A549 (cell line): ENCODE measurements at regions not wholly inside any gene's neighbourhood (a gene's known extent, or its start where the extent isn't known, plus 50 kb on each side); places are given as distances from the start of the nearest gene placed in this dataset.

Source experiments
- ATAC-seq, 2 experiments: fragments of 200-7000 bp in 1 of 2; fragments of >200 bp in 1 of 2; cut with Nextera tagmentation in 1 of 2; cut with Tn5 transposase in 1 of 2; 3 replicates each; pipeline versions ENCODE4 v1.8.0 to v1.9.1; 2018 to 2020; ENCODE audit warnings: mild to moderate bottlenecking in 1 of 2, moderate library complexity in 1 of 2
- CTCF ChIA-PET: fragments of 300-600 bp; sonication (Branson Sonifier 250); formaldehyde crosslinking; extraction: SDS; loops from one replicate; lab custom pipeline; 2021; ENCODE audit warnings: antibody characterized with exemption, inconsistent platforms; lab: Yijun Ruan, JAX
- POLR2A ChIA-PET: fragments of 350-600 bp; formaldehyde crosslinking; extraction: SDS; loops from one replicate; lab custom pipeline; 2021; ENCODE audit warnings: antibody characterized with exemption, inconsistent platforms; lab: Yijun Ruan, JAX
- DNase-seq, 2 experiments: peaks; one replicate each; pipeline versions ENCODE4 v3.0.0 to v3.0.0-alpha.2; 2011 to 2016; ENCODE audit warnings: low read depth in 1 of 2, low spot score in 1 of 2
- FAIRE-seq: peaks from 2 replicates; lab custom pipeline; 2011; peaks lifted over from hg19 to GRCh38; lab: Jason Lieb, UNC
- H3K27ac ChIP-seq, 2 experiments: fragments of >200 bp; sonication (Bioruptor Twin); formaldehyde crosslinking; 3 replicates each; pipeline ENCODE4 v1.5.1; 2016 to 2017
- H3K4me1 ChIP-seq: fragments of >200 bp; sonication (Bioruptor Twin); formaldehyde crosslinking; 3 replicates; pipeline ENCODE4 v1.6.1; 2016
- H3K4me2 ChIP-seq: fragments of >200 bp; sonication (Bioruptor Twin); formaldehyde crosslinking; 3 replicates; pipeline ENCODE4 v1.6.1; 2016
- H3K4me3 ChIP-seq: fragments of >200 bp; sonication (Bioruptor Twin); formaldehyde crosslinking; 3 replicates; pipeline ENCODE4 v1.5.1; 2016
- H3K9me3 ChIP-seq: fragments of >200 bp; sonication (Bioruptor Twin); formaldehyde crosslinking; 3 replicates; pipeline ENCODE4 v1.6.1; 2016
- CBX8 ChIP-seq: fragments of 200-600 bp; sonication (generic); IDR thresholded peaks from 2 replicates; pipeline ENCODE4 v1.6.1; 2016
- CHD2 ChIP-seq: fragments of 150-350 bp; IDR thresholded peaks from 2 replicates; pipeline ENCODE4 v1.6.1; 2014; ENCODE audit warnings: low read length; ENCODE audit not compliant: partially characterized antibody
- FOSL2 ChIP-seq, 2 experiments: fragments of 450-650 bp in 1 of 2; fragments of >200 bp in 1 of 2; sonication (Bioruptor Twin) in 1 of 2; formaldehyde crosslinking; IDR thresholded peaks; 2 replicates each; pipeline versions ENCODE4 v1.5.0 to v1.6.1; 2016 to 2020; ENCODE audit warnings: mild to moderate bottlenecking in 1 of 2, moderate library complexity in 1 of 2
- KDM5A ChIP-seq: fragments of 200-600 bp; sonication (generic); IDR thresholded peaks from 2 replicates; pipeline ENCODE4 v1.6.1; 2016; ENCODE audit warnings: antibody characterized with exemption, mild to moderate bottlenecking
- MAZ ChIP-seq: fragments of 150-350 bp; IDR thresholded peaks from 2 replicates; pipeline ENCODE4 v1.6.1; 2014; ENCODE audit warnings: antibody characterized with exemption, low read depth, low read length, borderline replicate concordance
- RARB ChIP-seq: fragments of 250-450 bp; sonication (Bioruptor Pico); IDR thresholded peaks from 2 replicates; pipeline ENCODE4 v1.8.0; 2021; ENCODE audit warnings: mild to moderate bottlenecking, moderate library complexity
- RCOR1 ChIP-seq: fragments of 150-350 bp; IDR thresholded peaks from 2 replicates; pipeline ENCODE4 v1.6.1; 2014; ENCODE audit warnings: antibody characterized with exemption, low read length, low read depth
- RNF2 ChIP-seq: fragments of 200-600 bp; sonication (generic); IDR thresholded peaks from 2 replicates; pipeline ENCODE4 v1.6.1; 2016; ENCODE audit warnings: low read depth, mild to moderate bottlenecking, antibody characterized with exemption, moderate library complexity, borderline replicate concordance
- SMC3 ChIP-seq: fragments of >200 bp; sonication (Bioruptor Twin); formaldehyde crosslinking; IDR thresholded peaks from 3 replicates; pipeline ENCODE4 v1.6.1; 2018; ENCODE audit warnings: inconsistent platforms
- TFCP2L1 ChIP-seq: fragments of 250-450 bp; sonication (Bioruptor Pico); IDR thresholded peaks from 2 replicates; pipeline ENCODE4 v1.5.0; 2021; ENCODE audit warnings: mild to moderate bottlenecking
- TP53 ChIP-seq: fragments of 250-450 bp; sonication (Bioruptor Pico); IDR thresholded peaks from 2 replicates; pipeline ENCODE4 v1.5.0; 2021; ENCODE audit warnings: mild to moderate bottlenecking, moderate library complexity
- ZNF302 ChIP-seq: fragments of 250-450 bp; sonication (Bioruptor Pico); IDR thresholded peaks from 2 replicates; pipeline ENCODE4 v1.9.0; 2021; ENCODE audit warnings: inconsistent platforms, mild to moderate bottlenecking, moderate library complexity
- WGBS: methylation state at CpG from one replicate; pipeline ENCODE4 v1.1.6; 2017; ENCODE audit errors: missing lambda C conversion rate; 5-methylcytosine and 5-hydroxymethylcytosine counted together
- TF ChIP-seq, protein P1 (sequence below): IDR thresholded peaks from 2 replicates; pipeline ENCODE4 v1.6.1; 2012; ENCODE audit warnings: low read depth, borderline replicate concordance
- TF ChIP-seq, protein P2 (sequence below): fragments of 250-450 bp; sonication (Bioruptor Pico); IDR thresholded peaks from 2 replicates; pipeline ENCODE4 v1.5.0; 2020; ENCODE audit warnings: low read depth, mild to moderate bottlenecking, moderate library complexity
- TF ChIP-seq, protein P3 (sequence below): fragments of 450-650 bp; IDR thresholded peaks from 2 replicates; pipeline ENCODE4 v1.6.1; 2014; ENCODE audit warnings: antibody characterized with exemption
- TF ChIP-seq, protein P4 (sequence below): fragments of 250-450 bp; sonication (Bioruptor Pico); IDR thresholded peaks from 2 replicates; pipeline ENCODE4 v1.5.0; 2021; ENCODE audit warnings: mild to moderate bottlenecking, moderate library complexity, borderline replicate concordance
- TF ChIP-seq, protein P5 (sequence below): IDR thresholded peaks from 2 replicates; pipeline ENCODE4 v1.6.1; 2012

DNA sequence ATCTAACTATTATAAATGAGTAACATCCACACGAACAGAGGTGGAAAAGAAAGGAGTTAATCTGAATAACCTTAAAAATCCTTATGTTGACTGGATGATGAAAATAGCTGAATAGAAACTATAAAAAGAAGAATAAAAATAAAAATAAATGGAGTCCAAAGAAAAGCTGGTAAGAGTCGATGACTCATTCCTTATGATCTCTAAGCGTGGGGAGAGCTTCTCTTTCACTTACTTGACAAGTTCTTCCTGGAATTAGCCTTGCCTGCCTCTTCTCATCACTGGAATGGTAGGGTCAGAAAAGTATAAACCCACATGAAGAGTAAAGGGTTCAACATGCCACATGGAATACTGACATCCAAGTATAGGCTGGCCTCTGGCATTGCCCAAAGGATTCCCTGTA lies 477.0 kb upstream of the RGMB start (continued):
- TF ChIP-seq, protein P1, sequence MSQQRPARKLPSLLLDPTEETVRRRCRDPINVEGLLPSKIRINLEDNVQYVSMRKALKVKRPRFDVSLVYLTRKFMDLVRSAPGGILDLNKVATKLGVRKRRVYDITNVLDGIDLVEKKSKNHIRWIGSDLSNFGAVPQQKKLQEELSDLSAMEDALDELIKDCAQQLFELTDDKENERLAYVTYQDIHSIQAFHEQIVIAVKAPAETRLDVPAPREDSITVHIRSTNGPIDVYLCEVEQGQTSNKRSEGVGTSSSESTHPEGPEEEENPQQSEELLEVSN, result no peak
- TF ChIP-seq, all 56 proteins: peak for 0

DNA sequence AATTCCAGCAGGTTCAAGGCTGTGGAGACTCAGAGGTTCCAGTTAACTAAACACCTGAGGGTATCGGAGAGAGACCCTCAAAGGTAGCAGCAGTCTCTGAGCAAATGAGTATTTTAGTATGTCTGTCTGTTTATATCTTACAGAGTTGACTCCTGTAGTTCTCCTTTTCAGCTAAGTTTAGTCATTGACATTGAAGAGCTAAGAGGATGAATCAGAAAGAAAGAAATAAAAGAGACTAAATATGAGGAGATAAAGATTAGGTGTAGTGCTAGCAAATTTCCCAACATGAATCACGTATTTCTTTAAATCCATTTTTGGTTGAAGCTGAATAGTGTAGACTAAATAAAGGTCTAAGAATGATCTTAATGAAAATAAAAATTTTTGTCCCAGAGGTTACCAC lies 474.0 kb upstream of the RGMB start:
- no peak for DNase-seq
- Histone ChIP-seq H3K4me1 (no peaks in the 10 kb centered on the region), H3K4me3 (no peak overlapping the region), H3K27ac (no peak overlapping the region), H3K9me3 (no peaks in the 10 kb centered on the region), H3K4me2 (no peak overlapping the region)
- 71% methylated on average over 2 of the region's 2 CpGs for WGBS
- no peak for FAIRE-seq
- no peak for ATAC-seq
- TF ChIP-seq CBX8, result no peak
- no peak for TF ChIP-seq TP53 (CRISPR knock-in tag)
- TF ChIP-seq TFCP2L1 (CRISPR knock-in tag), result no peak
- TF ChIP-seq FOSL2 (IDR thresholded peaks at IDR 0.05), result no peak
- no peak for TF ChIP-seq FOSL2 (CRISPR knock-in tag; IDR thresholded peaks at IDR 0.05)
- TF ChIP-seq, protein P2, sequence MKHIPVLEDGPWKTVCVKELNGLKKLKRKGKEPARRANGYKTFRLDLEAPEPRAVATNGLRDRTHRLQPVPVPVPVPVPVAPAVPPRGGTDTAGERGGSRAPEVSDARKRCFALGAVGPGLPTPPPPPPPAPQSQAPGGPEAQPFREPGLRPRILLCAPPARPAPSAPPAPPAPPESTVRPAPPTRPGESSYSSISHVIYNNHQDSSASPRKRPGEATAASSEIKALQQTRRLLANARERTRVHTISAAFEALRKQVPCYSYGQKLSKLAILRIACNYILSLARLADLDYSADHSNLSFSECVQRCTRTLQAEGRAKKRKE (CRISPR knock-in tag), result no peak
- TF ChIP-seq, protein P3, sequence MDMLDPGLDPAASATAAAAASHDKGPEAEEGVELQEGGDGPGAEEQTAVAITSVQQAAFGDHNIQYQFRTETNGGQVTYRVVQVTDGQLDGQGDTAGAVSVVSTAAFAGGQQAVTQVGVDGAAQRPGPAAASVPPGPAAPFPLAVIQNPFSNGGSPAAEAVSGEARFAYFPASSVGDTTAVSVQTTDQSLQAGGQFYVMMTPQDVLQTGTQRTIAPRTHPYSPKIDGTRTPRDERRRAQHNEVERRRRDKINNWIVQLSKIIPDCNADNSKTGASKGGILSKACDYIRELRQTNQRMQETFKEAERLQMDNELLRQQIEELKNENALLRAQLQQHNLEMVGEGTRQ, result no peak
- TF ChIP-seq, protein P4, sequence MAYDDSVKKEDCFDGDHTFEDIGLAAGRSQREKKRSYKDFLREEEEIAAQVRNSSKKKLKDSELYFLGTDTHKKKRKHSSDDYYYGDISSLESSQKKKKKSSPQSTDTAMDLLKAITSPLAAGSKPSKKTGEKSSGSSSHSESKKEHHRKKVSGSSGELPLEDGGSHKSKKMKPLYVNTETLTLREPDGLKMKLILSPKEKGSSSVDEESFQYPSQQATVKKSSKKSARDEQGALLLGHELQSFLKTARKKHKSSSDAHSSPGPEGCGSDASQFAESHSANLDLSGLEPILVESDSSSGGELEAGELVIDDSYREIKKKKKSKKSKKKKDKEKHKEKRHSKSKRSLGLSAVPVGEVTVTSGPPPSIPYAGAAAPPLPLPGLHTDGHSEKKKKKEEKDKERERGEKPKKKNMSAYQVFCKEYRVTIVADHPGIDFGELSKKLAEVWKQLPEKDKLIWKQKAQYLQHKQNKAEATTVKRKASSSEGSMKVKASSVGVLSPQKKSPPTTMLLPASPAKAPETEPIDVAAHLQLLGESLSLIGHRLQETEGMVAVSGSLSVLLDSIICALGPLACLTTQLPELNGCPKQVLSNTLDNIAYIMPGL (CRISPR knock-in tag), result no peak
- no peak for TF ChIP-seq RARB
- TF ChIP-seq MAZ, result no peak
- TF ChIP-seq, protein P5, sequence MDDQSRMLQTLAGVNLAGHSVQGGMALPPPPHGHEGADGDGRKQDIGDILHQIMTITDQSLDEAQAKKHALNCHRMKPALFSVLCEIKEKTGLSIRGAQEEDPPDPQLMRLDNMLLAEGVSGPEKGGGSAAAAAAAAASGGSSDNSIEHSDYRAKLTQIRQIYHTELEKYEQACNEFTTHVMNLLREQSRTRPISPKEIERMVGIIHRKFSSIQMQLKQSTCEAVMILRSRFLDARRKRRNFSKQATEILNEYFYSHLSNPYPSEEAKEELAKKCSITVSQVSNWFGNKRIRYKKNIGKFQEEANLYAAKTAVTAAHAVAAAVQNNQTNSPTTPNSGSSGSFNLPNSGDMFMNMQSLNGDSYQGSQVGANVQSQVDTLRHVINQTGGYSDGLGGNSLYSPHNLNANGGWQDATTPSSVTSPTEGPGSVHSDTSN, result no peak
- no peak for TF ChIP-seq ZNF302 (CRISPR knock-in tag)
- no peak for TF ChIP-seq RNF2
- TF ChIP-seq SMC3, result no peak
- no peak for TF ChIP-seq CHD2
- no peak for TF ChIP-seq KDM5A
- no peak for TF ChIP-seq RCOR1
- CTCF ChIA-PET, result interaction anchor here (0.6 to 1.1 kb wide), 2 partner anchors 15 to 207 kb away, joined by 3 read pairs; no protein-coding TSS in a partner anchor
- POLR2A ChIA-PET, result no interaction called here

DNA sequence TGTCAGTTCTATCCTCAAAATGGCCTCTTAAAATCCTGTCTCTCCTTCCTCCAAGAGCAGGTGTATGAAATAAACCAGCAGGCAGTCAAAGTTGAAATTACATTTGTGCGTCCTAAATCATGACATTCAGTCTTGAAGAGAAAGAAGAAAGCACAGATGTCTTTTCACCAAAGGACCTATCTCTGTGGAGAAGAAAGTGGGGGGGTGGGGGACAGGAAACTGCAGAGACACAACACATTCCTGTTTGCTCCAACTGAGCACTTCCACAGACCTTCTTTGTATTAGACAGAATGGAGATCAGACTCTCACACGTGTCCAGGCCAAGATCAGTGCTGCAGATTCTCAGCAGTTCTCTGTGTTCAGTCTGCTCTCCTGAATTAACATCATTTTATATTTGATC lies 471.9 kb upstream of the RGMB start:
- Histone ChIP-seq H3K4me1 (no peaks in the 10 kb centered on the region), H3K9me3 (no peaks in the 10 kb centered on the region), H3K27ac (no peak overlapping the region), H3K4me2 (no peak overlapping the region), H3K4me3 (no peak overlapping the region)
- CTCF ChIA-PET, result no interaction called here
- 59% methylated on average over 2 of the region's 2 CpGs for WGBS
- FAIRE-seq, result no peak
- DNase-seq, result no peak
- POLR2A ChIA-PET, result no interaction called here
- no peak for TF ChIP-seq SMC3
- TF ChIP-seq, all 56 proteins: peak for 0
- ATAC-seq, result no peak
